ENCODE measurements at regions not wholly inside any gene's neighbourhood (a gene's known extent, or its start where the extent isn't known, plus 50 kb on each side); places are given as distances from the start of the nearest gene placed in this dataset.

DNA sequence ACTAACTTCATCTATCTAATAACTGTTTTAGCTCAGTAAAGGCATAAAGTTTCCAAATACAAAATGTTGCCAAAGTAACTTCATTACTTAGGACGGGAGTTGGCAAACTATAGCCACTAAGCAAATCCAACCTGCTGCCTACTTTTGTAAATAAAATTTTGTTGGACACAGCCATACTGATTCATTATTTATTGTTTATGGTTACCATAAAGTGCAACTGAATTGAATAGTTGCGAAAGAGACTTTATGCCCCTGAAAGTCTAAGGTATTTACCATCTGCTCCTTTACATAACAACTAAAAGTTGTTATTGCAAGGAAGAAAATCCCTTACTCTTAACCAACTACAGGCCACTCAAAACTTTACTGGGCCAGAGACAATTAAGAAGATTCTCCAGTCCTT lies 256.7 kb upstream of the RBBP8 start:
- WGBS, 2 donors = 82% methylated on average over 2 of the region's 2 CpGs
- H3K27ac ChIP-seq = no peak overlapping the region
- peaks cover 0 to 9% (median 4%) of the 10 kb centered on the region in 3 donors for H3K4me1 ChIP-seq
- no peak for ATAC-seq
- no peak for DNase-seq
- no peaks in the 10 kb centered on the region for H3K27me3 ChIP-seq
- no peak for TF ChIP-seq CTCF (IDR thresholded peaks at IDR 0.05)
- intact Hi-C loops (cut with DNase I) = no loop called here
- no peak overlapping the region for H3K4me3 ChIP-seq
- H3K9me3 ChIP-seq = no peaks in the 10 kb centered on the region
- H3K36me3 ChIP-seq = no peaks in the 10 kb centered on the region
- FAIRE-seq = no peak

DNA sequence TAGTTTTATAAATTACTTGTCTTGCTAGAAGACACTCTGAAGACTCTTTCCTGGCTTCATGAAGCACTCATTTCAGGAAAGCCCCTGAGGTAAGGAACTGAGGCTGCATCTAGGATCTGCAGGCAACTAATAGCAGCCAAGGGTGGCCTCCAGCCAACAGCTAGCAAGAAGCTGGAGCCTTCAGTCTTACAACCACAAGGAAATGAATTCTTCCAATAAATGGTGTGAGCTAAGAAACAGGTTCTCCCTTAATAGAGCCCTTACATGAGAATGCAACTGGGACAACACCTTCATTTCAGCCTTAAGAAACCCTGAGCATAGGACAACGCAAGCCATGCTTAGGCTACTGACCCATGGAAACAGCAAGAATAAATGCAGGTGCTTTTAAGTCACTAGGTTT lies 254.6 kb upstream of the RBBP8 start:
- peaks cover 0 to 12% (median 9%) of the 10 kb centered on the region in 3 donors for H3K4me1 ChIP-seq
- TF ChIP-seq CTCF (IDR thresholded peaks at IDR 0.05) = no peak
- no peaks in the 10 kb centered on the region for H3K36me3 ChIP-seq
- WGBS, 2 donors = 90 to 100% methylated on average over 1 of the region's 1 CpG
- no peak overlapping the region for H3K27ac ChIP-seq
- FAIRE-seq = no peak
- intact Hi-C loops (cut with DNase I) = no loop called here
- H3K27me3 ChIP-seq = no peaks in the 10 kb centered on the region
- ATAC-seq = no peak
- DNase-seq = no peak
- H3K9me3 ChIP-seq = no peaks in the 10 kb centered on the region
- H3K4me3 ChIP-seq = no peak overlapping the region

DNA sequence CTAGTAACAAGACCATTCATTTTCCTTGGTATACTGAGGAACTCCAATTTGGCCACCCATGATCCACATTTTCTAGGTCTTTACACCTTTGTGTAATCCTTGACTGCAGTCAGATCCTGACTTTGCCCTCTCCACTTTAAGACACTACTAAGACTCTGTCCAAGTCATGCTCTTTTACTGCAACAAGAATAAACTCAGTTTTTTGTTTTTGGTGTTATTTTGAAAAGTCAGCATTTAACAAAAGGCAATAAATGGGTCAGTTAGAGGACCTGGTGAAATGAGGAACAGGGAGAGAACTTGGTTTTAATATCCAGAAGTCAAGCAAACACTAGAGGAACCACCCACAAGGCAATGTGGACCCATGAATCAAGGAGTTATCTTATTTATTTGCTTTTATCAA lies 252.2 kb upstream of the RBBP8 start:
- no peak for ATAC-seq
- no peaks in the 10 kb centered on the region for H3K27me3 ChIP-seq
- no peak for TF ChIP-seq CTCF (IDR thresholded peaks at IDR 0.05)
- no peaks in the 10 kb centered on the region for H3K36me3 ChIP-seq
- no peaks in the 10 kb centered on the region for H3K9me3 ChIP-seq
- no peak for DNase-seq
- H3K4me3 ChIP-seq = no peak overlapping the region
- no peak for FAIRE-seq
- H3K4me1 ChIP-seq = peaks cover 0 to 15% (median 12%) of the 10 kb centered on the region in 3 donors
- H3K27ac ChIP-seq = no peak overlapping the region
- intact Hi-C loops (cut with DNase I) = no loop called here

DNA sequence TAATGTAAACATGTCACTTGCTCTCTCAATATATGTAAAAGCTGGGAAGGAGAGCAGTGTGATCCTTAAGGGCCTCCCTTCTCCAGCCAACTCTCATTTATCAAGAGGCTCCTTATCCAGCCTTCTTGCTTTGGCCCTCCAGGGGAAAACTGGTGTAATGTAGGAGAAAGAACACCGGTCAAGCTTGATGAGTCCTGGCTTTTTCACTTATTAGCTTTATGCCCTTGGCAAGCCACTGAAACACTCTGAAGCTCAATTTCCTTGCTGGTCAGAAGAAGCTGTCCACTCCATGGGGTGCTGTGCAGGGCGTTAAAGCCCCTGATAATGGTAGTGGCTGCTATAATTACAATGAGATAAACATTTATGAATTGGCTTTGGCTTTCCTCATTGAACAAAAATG lies 251.2 kb upstream of the RBBP8 start:
- intact Hi-C loops (cut with DNase I) = no loop called here
- H3K27me3 ChIP-seq = no peaks in the 10 kb centered on the region
- DNase-seq (no peak), ATAC-seq (no peak), FAIRE-seq (no peak)
- no peak overlapping the region for H3K4me3 ChIP-seq
- H3K9me3 ChIP-seq = no peaks in the 10 kb centered on the region
- H3K27ac ChIP-seq = peak overlapping the region in 2 of 4 donors; percentile 71 to 77
- no peak for TF ChIP-seq CTCF (IDR thresholded peaks at IDR 0.05)
- peaks cover 0 to 15% (median 12%) of the 10 kb centered on the region in 3 donors for H3K4me1 ChIP-seq
- H3K36me3 ChIP-seq = no peaks in the 10 kb centered on the region
- 41 to 45% methylated on average over 2 of the region's 2 CpGs for WGBS, 2 donors

DNA sequence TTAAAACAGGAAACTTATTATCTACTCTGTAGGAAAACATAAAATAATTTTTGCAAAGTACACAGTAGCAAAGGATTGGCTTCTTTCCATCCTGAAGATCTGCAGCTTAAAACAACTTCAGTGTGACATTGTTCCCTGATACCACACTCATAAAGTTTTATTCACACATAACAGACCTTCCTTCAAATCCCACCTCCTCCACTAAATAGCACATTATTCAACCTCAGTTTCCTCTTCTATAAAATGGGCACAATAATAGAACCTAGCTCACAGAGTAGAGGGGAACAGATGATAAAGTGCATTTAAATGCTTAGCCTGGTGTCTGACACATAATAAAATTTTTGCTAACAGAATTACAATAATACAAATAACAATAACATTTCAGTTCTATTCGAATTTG lies 250.4 kb upstream of the RBBP8 start:
- Histone ChIP-seq H3K27ac (peak overlapping the region in 2 of 4 donors; percentile 71 to 77), H3K27me3 (no peaks in the 10 kb centered on the region), H3K36me3 (no peaks in the 10 kb centered on the region), H3K9me3 (no peaks in the 10 kb centered on the region), H3K4me3 (peak overlapping the region in 1 of 4 donors; percentile 22), H3K4me1 (peaks cover 0 to 15% (median 12%) of the 10 kb centered on the region in 3 donors)
- intact Hi-C loops (cut with DNase I) = no loop called here
- TF ChIP-seq CTCF (IDR thresholded peaks at IDR 0.05) = no peak
- WGBS, 2 donors = 4 to 11% methylated on average over 1 of the region's 1 CpG
- FAIRE-seq = no peak
- DNase-seq = no peak
- peak in 1 of 4 donors; percentile 3 for ATAC-seq
